ENCODE measurements at regions not wholly inside any gene's neighbourhood (a gene's known extent, or its start where the extent isn't known, plus 50 kb on each side); places are given as distances from the start of the nearest gene placed in this dataset.

DNA sequence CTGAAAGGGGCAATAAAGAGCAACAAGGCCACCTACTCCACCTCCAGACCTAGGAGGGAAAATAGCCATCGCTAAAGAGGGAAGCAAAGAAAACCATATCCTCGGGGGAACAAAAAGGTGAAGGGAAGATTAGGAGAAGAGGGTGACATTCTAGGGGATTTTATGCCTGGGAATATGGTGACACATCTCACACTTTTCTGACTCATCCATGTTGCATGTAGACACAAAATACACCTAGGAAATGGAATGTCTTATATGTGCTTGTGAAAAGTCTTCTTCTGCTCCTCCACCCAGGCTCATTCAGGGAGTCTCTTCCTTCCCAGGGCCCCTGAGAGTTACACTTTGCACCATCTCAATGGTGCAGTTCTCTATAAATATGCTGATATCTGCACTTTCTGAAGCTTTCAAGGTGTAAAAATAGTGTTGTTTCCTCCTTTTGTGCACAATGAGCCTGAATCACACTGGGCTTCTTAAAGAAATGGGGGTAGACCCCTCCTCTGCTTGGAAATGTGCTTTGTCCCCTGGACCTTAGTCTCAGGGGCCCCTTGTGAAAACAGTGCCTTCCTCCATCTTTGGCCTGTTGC lies 195.9 kb downstream of the CYYR1 start:
- TF ChIP-seq GATA2 (IDR thresholded peaks at IDR 0.05; ENCODE audit: low read depth, low read length) (no peak), GATA3 (IDR thresholded peaks at IDR 0.05; ENCODE audit: low read depth, low read length) (no peak)

DNA sequence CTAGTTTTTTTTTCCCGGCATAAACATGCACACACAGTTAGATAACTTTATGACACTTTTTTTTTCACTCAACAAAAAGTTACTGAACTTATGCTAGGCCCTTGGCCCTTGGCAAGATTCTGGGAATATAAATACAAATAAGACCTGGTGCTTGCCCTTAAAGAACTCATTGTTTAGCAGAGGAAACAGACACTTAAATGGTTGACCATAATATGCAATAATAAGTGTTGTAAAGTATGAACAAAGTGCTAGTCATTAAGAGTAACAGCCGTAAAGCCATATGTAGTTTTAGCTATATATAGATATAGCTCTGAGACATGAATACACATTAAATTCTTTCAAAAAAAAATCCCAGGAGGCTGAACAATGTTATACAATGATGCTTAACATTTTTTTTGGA lies 198.3 kb downstream of the CYYR1 start:
- no peak for TF ChIP-seq GATA3 (IDR thresholded peaks at IDR 0.05; ENCODE audit: low read depth, low read length)
- no peak for TF ChIP-seq GATA2 (IDR thresholded peaks at IDR 0.05; ENCODE audit: low read depth, low read length)

DNA sequence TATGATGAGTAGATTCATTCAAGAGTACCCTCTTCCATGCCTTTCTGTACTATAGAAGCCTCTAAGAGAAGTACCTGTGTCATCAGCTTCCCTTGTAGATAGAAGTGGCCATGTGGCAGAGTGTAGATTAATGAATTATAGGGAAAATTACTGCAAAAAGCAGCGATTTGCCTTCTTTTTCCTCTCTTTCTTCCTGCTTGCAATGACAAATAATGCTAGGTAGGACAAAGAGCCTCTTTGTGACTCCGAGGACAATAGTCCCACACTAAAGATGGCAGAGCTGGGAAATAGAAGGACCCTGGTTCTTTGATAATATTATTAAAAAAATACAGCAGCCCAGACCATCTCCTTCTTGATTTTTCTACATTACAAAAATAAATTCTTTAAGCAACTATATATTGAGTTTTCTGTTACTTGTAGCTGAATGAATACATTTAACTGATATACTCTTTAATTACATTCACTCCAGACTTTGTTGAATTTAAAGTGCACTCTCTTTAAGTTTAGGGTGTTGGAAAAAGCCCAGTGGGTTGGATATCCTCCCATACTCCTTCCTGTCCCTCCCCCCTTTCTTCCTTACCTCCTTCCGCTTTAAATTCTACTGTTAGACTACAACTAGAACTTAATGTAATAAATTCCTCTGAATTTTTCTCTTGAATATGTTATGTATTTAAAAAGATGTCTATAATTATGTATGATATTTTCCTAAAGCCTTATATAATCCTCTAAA lies 198.2 kb upstream of the APP start:
- TF ChIP-seq GATA3 (IDR thresholded peaks at IDR 0.05; ENCODE audit: low read depth, low read length) = no peak

DNA sequence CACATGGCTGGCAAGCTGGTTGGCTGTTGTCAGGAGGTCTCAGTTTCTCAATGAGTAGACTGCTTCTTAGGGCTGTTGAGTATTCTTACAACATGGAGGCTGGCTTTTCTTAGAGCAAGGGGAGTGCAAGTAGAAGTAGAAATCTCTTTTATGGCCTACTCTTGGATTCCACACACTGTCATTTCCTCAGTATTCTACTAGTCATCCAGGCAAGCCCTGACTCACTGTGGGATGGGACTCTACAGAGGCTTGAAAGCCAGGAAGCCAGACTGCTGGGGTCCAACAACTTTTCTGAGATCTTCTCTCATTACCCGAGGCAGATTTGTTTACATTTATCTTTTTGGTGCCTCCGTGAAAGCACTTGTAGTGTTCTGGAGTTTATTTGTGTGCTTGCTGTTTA lies 196.2 kb upstream of the APP start:
- no peak for TF ChIP-seq GATA2 (IDR thresholded peaks at IDR 0.05; ENCODE audit: low read depth, low read length)
- TF ChIP-seq GATA3 (IDR thresholded peaks at IDR 0.05; ENCODE audit: low read depth, low read length) = no peak

DNA sequence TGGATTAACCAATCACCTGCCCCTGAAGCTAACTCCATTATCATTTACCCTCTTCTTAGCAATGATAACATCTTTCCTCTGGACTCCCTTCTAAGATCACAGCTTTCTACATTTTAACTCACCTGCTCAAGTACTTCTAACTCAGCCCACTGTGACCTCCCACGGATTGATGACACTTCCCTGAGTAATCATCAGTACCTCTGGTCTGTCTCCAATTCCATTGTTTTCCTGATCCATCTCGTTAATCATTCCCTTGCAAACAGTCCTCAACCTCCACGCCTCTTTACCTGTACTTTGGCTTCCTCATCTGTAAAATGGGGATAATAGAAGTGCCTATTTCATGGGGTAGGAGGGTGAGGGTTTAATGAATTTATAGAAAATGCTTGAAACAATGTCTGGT lies 195.3 kb upstream of the APP start:
- no peak for TF ChIP-seq GATA2 (IDR thresholded peaks at IDR 0.05; ENCODE audit: low read depth, low read length)
- TF ChIP-seq GATA3 (IDR thresholded peaks at IDR 0.05; ENCODE audit: low read depth, low read length) = no peak

DNA sequence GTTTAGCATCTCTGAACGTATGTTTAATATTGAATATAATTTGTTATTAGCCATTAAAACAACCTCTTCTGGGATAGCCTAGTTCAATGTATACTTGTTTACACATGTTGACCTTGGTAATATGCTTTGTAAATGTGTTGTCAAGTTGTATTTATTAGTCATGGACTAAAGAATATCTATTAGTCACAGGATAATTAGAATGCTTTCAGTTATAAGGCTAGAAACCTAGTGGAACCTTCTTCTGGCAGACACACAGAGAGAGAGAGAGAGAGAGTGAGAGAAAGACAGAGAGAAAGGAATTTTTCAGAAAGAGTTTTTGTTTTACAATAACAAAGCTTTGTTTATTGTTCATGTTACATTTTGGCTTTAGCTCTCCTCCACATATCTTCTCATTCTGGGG lies 181.1 kb upstream of the APP start:
- TF ChIP-seq GATA2 (IDR thresholded peaks at IDR 0.05; ENCODE audit: low read depth, low read length) (no peak), GATA3 (IDR thresholded peaks at IDR 0.05; ENCODE audit: low read depth, low read length) (no peak)

DNA sequence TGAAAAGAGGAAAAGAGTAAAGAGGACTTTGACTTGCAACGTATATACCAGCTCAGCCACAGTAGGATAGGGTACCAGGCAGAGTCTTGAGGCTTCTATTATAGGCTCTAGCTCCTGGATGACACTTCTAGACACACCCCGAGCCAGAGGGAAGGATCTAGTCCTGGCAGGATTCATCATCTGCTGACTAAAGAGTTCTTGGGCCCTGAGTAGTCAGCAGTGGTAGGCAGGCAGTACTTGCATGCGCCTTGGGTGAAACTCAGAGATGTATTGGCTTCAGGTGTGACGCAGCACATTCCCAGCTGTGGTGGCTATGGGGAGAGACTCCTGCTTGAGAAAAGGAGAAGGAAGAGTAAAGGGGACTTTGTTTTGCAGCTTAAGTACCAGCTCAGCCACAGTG lies 162.3 kb upstream of the APP start:
- TF ChIP-seq GATA3 (IDR thresholded peaks at IDR 0.05; ENCODE audit: low read depth, low read length) (no peak), GATA2 (IDR thresholded peaks at IDR 0.05; ENCODE audit: low read depth, low read length) (no peak)

DNA sequence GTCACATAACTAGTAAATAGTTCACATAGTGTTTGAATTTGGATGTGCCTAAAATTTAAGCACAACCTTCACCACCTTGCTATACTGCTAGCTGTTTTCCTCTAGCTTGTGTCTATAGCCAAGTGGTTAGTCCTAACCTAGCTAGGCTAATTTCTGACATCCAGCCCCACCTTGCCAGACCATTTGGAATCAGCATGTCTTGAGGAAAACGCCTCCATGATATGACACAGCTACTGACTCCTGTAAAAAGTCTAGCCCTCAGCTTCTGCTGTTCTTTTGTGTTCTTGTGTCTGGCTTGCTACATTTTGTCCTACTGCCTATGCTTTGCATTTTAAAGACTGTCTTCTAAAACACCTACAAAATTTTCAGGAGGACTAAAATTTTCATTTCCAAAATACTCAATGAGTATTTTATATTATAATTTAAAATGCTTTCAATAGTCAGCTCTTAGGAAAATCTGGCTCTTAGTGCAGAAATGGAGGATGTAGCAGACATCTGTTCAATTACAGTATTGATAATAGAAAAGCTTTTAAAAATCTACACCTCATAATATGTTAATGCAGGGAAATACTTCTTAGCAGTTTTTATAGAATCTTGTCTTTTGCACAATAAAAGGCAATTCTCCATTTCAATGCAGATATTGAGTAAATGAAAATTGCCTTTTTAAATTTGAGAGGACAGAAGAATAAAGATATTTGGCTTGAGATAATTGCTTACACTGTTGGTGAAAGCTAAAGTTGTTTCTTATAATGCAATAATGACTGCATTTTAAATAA lies 160.8 kb upstream of the APP start:
- TF ChIP-seq GATA3 (IDR thresholded peaks at IDR 0.05; ENCODE audit: low read depth, low read length) = no peak
- no peak for TF ChIP-seq GATA2 (IDR thresholded peaks at IDR 0.05; ENCODE audit: low read depth, low read length)

DNA sequence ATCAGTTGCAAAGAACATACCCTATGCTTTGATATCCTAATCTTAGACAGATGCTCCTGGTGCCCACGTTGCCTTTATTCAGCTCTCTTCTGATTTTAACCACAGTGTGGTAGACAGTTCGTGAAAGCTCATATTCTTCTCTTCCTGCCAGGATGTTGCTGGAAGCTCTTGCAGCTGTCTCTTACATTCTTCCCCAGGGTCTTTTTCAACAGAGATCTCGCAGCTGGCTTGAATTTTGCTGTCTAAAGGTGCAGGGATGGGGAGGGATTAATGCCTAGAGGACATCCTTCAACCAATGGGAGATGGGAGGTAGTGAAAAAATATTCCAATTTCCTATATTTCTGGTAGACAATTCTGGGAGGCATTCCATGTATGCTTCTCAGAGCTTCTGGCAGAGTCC lies 150.0 kb upstream of the APP start:
- no peak for TF ChIP-seq GATA3 (IDR thresholded peaks at IDR 0.05; ENCODE audit: low read depth, low read length)
- TF ChIP-seq GATA2 (IDR thresholded peaks at IDR 0.05; ENCODE audit: low read depth, low read length) = no peak

DNA sequence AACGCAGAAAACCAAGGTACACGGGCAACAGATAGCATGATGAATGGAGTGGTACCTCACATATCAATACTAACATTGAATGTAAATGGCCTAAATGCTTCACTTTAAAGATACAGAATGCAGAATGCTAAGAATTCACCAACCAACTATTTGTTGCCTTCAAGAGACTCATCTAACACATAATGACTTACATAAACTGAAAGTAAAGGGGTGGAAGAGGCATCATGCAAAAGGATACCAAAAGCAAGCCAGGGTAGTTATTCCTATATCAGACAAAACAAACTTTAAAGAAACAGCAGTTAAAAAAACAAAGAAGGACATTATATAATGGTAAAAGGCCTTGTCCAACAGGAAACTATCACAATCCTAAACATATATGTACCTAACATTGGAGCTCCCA lies 137.1 kb upstream of the APP start:
- no peak for TF ChIP-seq GATA2 (IDR thresholded peaks at IDR 0.05; ENCODE audit: low read depth, low read length)
- TF ChIP-seq GATA3 (IDR thresholded peaks at IDR 0.05; ENCODE audit: low read depth, low read length) = no peak

DNA sequence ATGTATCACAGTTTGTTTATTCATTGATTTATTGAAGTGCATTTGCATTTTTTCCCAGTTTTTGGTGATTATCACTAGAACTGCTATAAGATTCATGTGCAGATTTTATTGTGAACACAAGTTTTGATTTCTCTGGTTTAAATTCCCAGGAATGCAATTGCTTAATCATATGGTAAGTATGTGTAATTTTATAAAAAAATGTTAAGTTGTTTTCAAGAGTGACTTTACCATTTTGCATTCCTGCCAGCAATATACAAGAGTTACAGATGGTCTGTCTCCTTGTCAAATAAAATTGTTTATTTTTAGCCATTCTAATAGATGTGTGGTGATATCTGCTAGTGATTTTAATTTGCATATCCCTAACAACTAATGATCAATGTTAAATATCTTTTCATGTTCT lies 127.3 kb upstream of the APP start:
- TF ChIP-seq GATA2 (IDR thresholded peaks at IDR 0.05; ENCODE audit: low read depth, low read length) = no peak
- TF ChIP-seq GATA3 (IDR thresholded peaks at IDR 0.05; ENCODE audit: low read depth, low read length) = no peak

DNA sequence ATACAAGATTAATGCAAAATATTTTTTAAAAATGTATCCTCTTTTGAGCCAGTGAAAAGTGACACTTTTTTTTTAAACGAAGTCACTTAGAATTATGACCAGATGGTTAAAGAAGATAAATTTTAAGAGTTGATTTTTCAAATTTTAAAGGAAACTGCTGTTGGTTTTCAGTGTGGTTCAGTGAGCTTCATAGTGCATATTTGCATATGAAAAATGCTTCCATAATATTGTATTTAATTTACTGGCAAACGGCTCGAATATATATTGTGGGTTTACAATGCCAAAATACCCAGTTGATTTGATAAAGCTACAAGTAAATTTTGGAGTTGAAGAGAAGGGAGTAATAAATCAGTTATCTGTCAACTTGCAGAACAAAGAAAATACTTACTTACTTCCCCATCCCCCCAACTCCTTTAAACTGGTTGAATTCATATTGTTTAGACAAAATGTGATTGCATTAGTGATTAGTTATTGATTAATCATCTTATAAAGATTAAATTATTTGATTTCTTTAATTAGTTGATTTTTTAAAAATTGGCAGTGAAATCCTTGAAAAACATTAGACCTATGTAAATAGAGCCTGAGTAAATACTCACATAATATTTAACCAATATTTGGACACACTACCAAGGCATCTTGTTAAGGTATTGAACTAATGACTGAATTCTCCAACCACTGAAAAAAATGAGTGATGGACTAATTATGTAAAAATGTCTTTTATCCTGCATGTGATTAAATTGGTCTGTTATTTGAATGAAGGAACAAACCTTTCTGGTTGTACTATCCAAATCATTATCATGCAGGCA lies 122.8 kb upstream of the APP start:
- TF ChIP-seq GATA3 (IDR thresholded peaks at IDR 0.05; ENCODE audit: low read depth, low read length) (no peak), GATA2 (IDR thresholded peaks at IDR 0.05; ENCODE audit: low read depth, low read length) (no peak)

DNA sequence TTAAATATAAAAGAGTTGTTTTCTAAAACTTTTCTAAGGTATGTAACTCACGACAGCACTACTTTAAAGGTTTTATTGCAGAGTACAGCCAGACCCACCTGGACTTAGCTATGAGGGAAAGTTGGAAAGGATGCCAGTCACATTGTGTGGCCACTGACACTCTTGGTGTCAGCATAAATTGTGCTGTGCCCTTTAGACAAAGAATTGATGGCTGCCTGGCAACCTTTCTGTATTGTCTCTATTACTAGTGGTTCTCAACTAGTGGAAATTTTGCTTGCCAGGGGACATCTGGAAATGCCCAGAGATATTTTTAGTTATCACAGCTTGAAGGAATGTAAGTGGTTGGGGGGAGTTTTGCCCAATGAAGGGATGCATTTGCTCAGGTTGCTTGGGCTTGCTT lies 117.5 kb upstream of the APP start:
- no peak for TF ChIP-seq GATA2 (IDR thresholded peaks at IDR 0.05; ENCODE audit: low read depth, low read length)
- TF ChIP-seq GATA3 (IDR thresholded peaks at IDR 0.05; ENCODE audit: low read depth, low read length) = no peak

DNA sequence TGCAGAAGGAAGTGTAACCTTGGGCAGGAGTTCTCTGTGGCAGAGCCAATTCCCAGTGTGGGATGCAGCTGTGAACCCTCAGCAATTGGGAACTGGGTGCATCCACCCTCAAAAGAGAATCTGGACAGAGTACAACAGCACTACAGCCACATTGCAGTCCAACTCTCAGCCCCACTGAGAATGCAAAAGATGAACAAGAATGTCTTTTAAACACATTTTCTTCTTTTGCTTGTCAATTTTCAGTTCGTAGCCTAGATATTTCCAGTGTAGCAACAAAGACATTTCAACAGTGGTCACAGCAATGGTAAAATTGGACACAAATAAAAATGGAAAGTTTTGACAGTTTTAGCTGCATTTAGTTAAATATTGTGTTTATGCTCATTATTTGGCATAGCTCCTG lies 114.0 kb upstream of the APP start:
- TF ChIP-seq GATA3 (IDR thresholded peaks at IDR 0.05; ENCODE audit: low read depth, low read length) (no peak), GATA2 (IDR thresholded peaks at IDR 0.05; ENCODE audit: low read depth, low read length) (no peak)
